Thyroid gland (tissue), 4 donors: ENCODE measurements at regions not wholly inside any gene's neighbourhood (a gene's known extent, or its start where the extent isn't known, plus 50 kb on each side); places are given as distances from the start of the nearest gene placed in this dataset.

Experiments used
- CTCF ChIP-seq, 6 experiments: fragments of 200-600 bp in 3 of 6; fragments of 450-650 bp in 3 of 6; sonication (generic) in 3 of 6; IDR thresholded peaks; one replicate each; pipeline ENCODE4 v1.5.1; 2016 to 2019; ENCODE audit warnings: antibody characterized with exemption in 6 of 6, mild to moderate bottlenecking in 2 of 6, inconsistent platforms in 1 of 6, moderate library complexity in 1 of 6
- POLR2A ChIP-seq, 2 donors: fragments of 450-650 bp; IDR thresholded peaks; one replicate each; pipeline ENCODE4 v1.6.1; 2017; ENCODE audit warnings: antibody characterized with exemption in 2 of 2, mild to moderate bottlenecking in 2 of 2, moderate library complexity in 1 of 2

DNA sequence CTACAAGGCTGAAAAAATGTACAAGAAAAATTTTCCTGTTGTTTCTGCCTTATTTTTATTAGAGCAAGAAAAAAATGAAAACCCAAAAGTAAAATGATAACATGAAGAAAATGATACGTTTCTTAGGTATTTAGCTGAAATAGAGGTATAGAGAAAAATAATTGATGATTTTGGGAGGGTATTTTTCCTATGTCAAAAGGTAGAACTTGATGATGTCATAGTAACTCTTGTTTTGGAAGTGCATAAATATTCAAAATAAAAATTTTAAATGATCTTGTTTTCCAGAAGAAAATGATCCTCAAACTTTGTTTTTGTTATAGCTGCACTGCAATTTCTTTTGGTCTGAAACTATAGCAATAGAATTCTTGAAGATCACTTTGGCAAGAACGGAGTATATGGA, 608.8 kb upstream of the BOD1L1 start:
- no peak for TF ChIP-seq CTCF (IDR thresholded peaks at IDR 0.05)
- TF ChIP-seq POLR2A (IDR thresholded peaks at IDR 0.05) = no peak
